H1 (cell line): ENCODE measurements at regions not wholly inside any gene's neighbourhood (a gene's known extent, or its start where the extent isn't known, plus 50 kb on each side); places are given as distances from the start of the nearest gene placed in this dataset.

Source experiments
- CTCF ChIA-PET: fragments of 300-600 bp; sonication (Branson Sonifier 250); formaldehyde crosslinking; loops from one replicate; lab custom pipeline; 2021; ENCODE audit not compliant: partially characterized antibody; lab: Charles Lee
- POLR2A ChIA-PET: fragments of 300-600 bp; sonication (Branson Sonifier 250); formaldehyde crosslinking; loops from one replicate; lab custom pipeline; 2021; ENCODE audit warnings: inconsistent platforms; ENCODE audit not compliant: partially characterized antibody; lab: Charles Lee
- DNase-seq, 2 experiments: peaks; one replicate each; pipeline versions ENCODE4 v3.0.0 to v3.0.0-alpha.2; 2010 to 2022; ENCODE audit warnings: low spot score in 2 of 2, low read depth in 1 of 2, mixed read lengths in 1 of 2
- FAIRE-seq: peaks from 2 replicates; lab custom pipeline; 2011; peaks lifted over from hg19 to GRCh38; lab: Jason Lieb, UNC
- H2AFZ ChIP-seq: 2 replicates; pipeline ENCODE4 v1.8.1; 2012; ENCODE audit warnings: low read length, inconsistent platforms
- H2AK5ac ChIP-seq: 2 replicates; pipeline ENCODE4 v1.6.1; 2013; ENCODE audit warnings: low read depth, low read length
- H2BK120ac ChIP-seq: replicated peaks from 2 replicates; pipeline ENCODE3; 2013; ENCODE audit warnings: low read depth, low read length, inconsistent platforms
- H2BK12ac ChIP-seq: 2 replicates; pipeline ENCODE4 v1.6.1; 2013; ENCODE audit warnings: low read depth, low read length
- H2BK15ac ChIP-seq: 2 replicates; pipeline ENCODE4 v1.6.1; 2013; ENCODE audit warnings: low read length
- H2BK20ac ChIP-seq: 2 replicates; pipeline ENCODE4 v1.6.1; 2013; ENCODE audit warnings: low read length
- H2BK5ac ChIP-seq: 2 replicates; pipeline ENCODE4 v1.6.1; 2013; ENCODE audit warnings: low read depth, low read length
- H3K14ac ChIP-seq: 2 replicates; pipeline ENCODE4 v1.6.1; 2013; ENCODE audit warnings: inconsistent platforms; ENCODE audit not compliant: insufficient read length
- H3K18ac ChIP-seq: 2 replicates; pipeline ENCODE4 v1.6.1; 2013; ENCODE audit warnings: low read length; ENCODE audit errors: extremely low read depth
- H3K23ac ChIP-seq: 2 replicates; pipeline ENCODE4 v1.6.1; 2013; ENCODE audit warnings: inconsistent platforms; ENCODE audit not compliant: insufficient read length
- H3K23me2 ChIP-seq: 2 replicates; pipeline ENCODE4 v1.6.1; 2013; ENCODE audit warnings: low read depth, low read length
- H3K27ac ChIP-seq: 2 replicates; pipeline ENCODE4 v1.6.1; 2011; ENCODE audit warnings: low read depth, low read length, inconsistent platforms
- H3K27me3 ChIP-seq, 4 experiments: replicated peaks in 1 of 4; 1 replicate in 1 of 4; 2 replicates in 3 of 4; pipeline versions ENCODE4 v1.6.1 to v1.8.1; 2011 to 2013; ENCODE audit warnings: low read length in 3 of 4, mild to moderate bottlenecking in 3 of 4, inconsistent platforms in 2 of 4, mixed read lengths in 2 of 4, moderate library complexity in 1 of 4; ENCODE audit not compliant: control insufficient read depth in 3 of 4, insufficient read depth in 3 of 4; ENCODE audit errors: extremely low read depth in 1 of 4
- H3K36me3 ChIP-seq, 4 experiments: 2 replicates each; pipeline versions ENCODE4 v1.6.1 to v1.8.1; 2011 to 2013; ENCODE audit warnings: mild to moderate bottlenecking in 4 of 4, low read length in 3 of 4, moderate library complexity in 2 of 4, control low read depth in 1 of 4, inconsistent platforms in 1 of 4; ENCODE audit not compliant: insufficient read depth in 4 of 4, control insufficient read depth in 2 of 4
- H3K4ac ChIP-seq: replicated peaks from 2 replicates; pipeline ENCODE3; 2013; ENCODE audit warnings: low read length, low read depth, mixed read lengths, inconsistent platforms; ENCODE audit not compliant: insufficient read length
- H3K4me1 ChIP-seq, 4 experiments: replicated peaks in 1 of 4; 1 replicate in 1 of 4; 2 replicates in 3 of 4; pipeline versions ENCODE4 v1.6.1 to v1.8.1; 2011 to 2013; ENCODE audit warnings: low read length in 3 of 4, inconsistent platforms in 2 of 4, mixed read lengths in 1 of 4; ENCODE audit not compliant: insufficient read depth in 4 of 4, control insufficient read depth in 3 of 4
- H3K4me2 ChIP-seq, 2 experiments: 2 replicates each; pipeline versions ENCODE4 v1.6.1 to v1.8.1; 2011 to 2013; ENCODE audit warnings: low read depth in 2 of 2, low read length in 2 of 2, control low read depth in 1 of 2, inconsistent platforms in 1 of 2, mild to moderate bottlenecking in 1 of 2; ENCODE audit not compliant: insufficient read depth in 1 of 2
- H3K4me3 ChIP-seq, 4 experiments: fragments of 200-600, 300-600 bp in 1 of 4; sonication (generic), shearing (Covaris generic), sonication (Bioruptor Twin) in 1 of 4; 2 replicates each; pipeline versions ENCODE4 v1.5.1 to v1.8.1; 2011 to 2016; ENCODE audit warnings: low read length in 4 of 4, low read depth in 3 of 4, control low read depth in 2 of 4, inconsistent platforms in 2 of 4, mild to moderate bottlenecking in 2 of 4, mixed read lengths in 1 of 4, moderate library complexity in 1 of 4; ENCODE audit not compliant: insufficient read depth in 2 of 4; ENCODE audit errors: extremely low read depth in 1 of 4
- H3K56ac ChIP-seq: replicated peaks from 2 replicates; pipeline ENCODE3; 2013; ENCODE audit warnings: low read depth, mild to moderate bottlenecking, mixed read lengths, low read length, inconsistent platforms; ENCODE audit not compliant: insufficient read length
- H3K79me1 ChIP-seq: 2 replicates; pipeline ENCODE4 v1.6.1; 2013; ENCODE audit warnings: low read depth, low read length, control low read depth
- H3K79me2 ChIP-seq, 2 experiments: 2 replicates each; pipeline versions ENCODE4 v1.6.1 to v1.8.1; 2012 to 2013; ENCODE audit warnings: low read length in 2 of 2, mild to moderate bottlenecking in 2 of 2, inconsistent platforms in 1 of 2; ENCODE audit not compliant: insufficient read depth in 2 of 2, control insufficient read depth in 1 of 2
- H3K9ac ChIP-seq, 4 experiments: replicated peaks in 1 of 4; 1 replicate in 1 of 4; 2 replicates in 3 of 4; pipeline versions ENCODE4 v1.6.1 to v1.8.1; 2011 to 2013; ENCODE audit warnings: low read depth in 3 of 4, low read length in 3 of 4, control low read depth in 2 of 4, mild to moderate bottlenecking in 2 of 4, moderate library complexity in 2 of 4, inconsistent platforms in 1 of 4; ENCODE audit errors: extremely low read depth in 1 of 4
- H3K9me3 ChIP-seq, 2 experiments: 2 replicates each; pipeline versions ENCODE4 v1.6.1 to v1.8.1; 2012 to 2013; ENCODE audit warnings: mild to moderate bottlenecking in 2 of 2, moderate library complexity in 2 of 2, control low read depth in 1 of 2, inconsistent platforms in 1 of 2, low read depth in 1 of 2, low read length in 1 of 2, mixed read lengths in 1 of 2; ENCODE audit not compliant: insufficient read depth in 2 of 2
- H4K20me1 ChIP-seq, 2 experiments: replicated peaks in 1 of 2; 2 replicates each; pipeline versions ENCODE3 to v1.8.1; 2011 to 2013; ENCODE audit warnings: inconsistent platforms in 2 of 2, low read length in 2 of 2, mild to moderate bottlenecking in 1 of 2; ENCODE audit not compliant: insufficient read depth in 2 of 2, control insufficient read depth in 1 of 2
- H4K5ac ChIP-seq: 2 replicates; pipeline ENCODE4 v1.6.1; 2013; ENCODE audit warnings: low read length, low read depth, mixed read lengths, inconsistent platforms; ENCODE audit not compliant: insufficient read length
- H4K8ac ChIP-seq: 2 replicates; pipeline ENCODE4 v1.8.0; 2013; ENCODE audit warnings: mild to moderate bottlenecking, moderate library complexity, low read length, inconsistent platforms; ENCODE audit not compliant: insufficient read depth; ENCODE audit errors: extremely low read depth
- H4K91ac ChIP-seq: replicated peaks from 2 replicates; pipeline ENCODE3; 2013; ENCODE audit warnings: low read length, mixed read lengths, inconsistent platforms; ENCODE audit not compliant: insufficient read length
- BRCA1 ChIP-seq: IDR thresholded peaks from 2 replicates; pipeline ENCODE4 v1.6.1; 2012; ENCODE audit warnings: low read depth, low read length, improper control_type of control experiment
- CREB1 ChIP-seq: IDR thresholded peaks from 2 replicates; pipeline ENCODE4 v1.6.1; 2012; ENCODE audit warnings: inconsistent platforms
- CTBP2 ChIP-seq: IDR thresholded peaks from 2 replicates; pipeline ENCODE4 v1.7.0; 2011; ENCODE audit warnings: borderline replicate concordance, mild to moderate bottlenecking, moderate library complexity, mixed read lengths, low read length; ENCODE audit not compliant: insufficient read depth, insufficient read length
- EP300 ChIP-seq, 2 experiments: IDR thresholded peaks; 1 replicate in 1 of 2; 2 replicates in 1 of 2; pipeline ENCODE4 v1.6.1; 2011 to 2012; ENCODE audit warnings: low read depth in 2 of 2, low read length in 2 of 2, mild to moderate bottlenecking in 2 of 2, borderline replicate concordance in 1 of 2, inconsistent platforms in 1 of 2, moderate library complexity in 1 of 2
- GABPA ChIP-seq: IDR thresholded peaks from 2 replicates; pipeline ENCODE4 v1.6.1; 2011; ENCODE audit warnings: mild to moderate bottlenecking, low read length, moderate library complexity, borderline replicate concordance; ENCODE audit not compliant: insufficient read depth
- JUND ChIP-seq: IDR thresholded peaks from 2 replicates; pipeline ENCODE4 v1.6.1; 2011; ENCODE audit warnings: mild to moderate bottlenecking, improper control_type of control experiment, low read length
- POLR2A ChIP-seq, 2 experiments: IDR thresholded peaks; 1 replicate in 1 of 2; 2 replicates in 1 of 2; pipeline ENCODE4 v1.6.1; 2011; ENCODE audit warnings: low read depth in 2 of 2, low read length in 2 of 2, mild to moderate bottlenecking in 2 of 2; ENCODE audit errors: control extremely low read depth in 1 of 2
- SP1 ChIP-seq: IDR thresholded peaks from 2 replicates; pipeline ENCODE4 v1.6.1; 2011; ENCODE audit warnings: low read depth, low read length
- SP4 ChIP-seq: IDR thresholded peaks from 2 replicates; pipeline ENCODE4 v1.6.1; 2012; ENCODE audit warnings: low read length, inconsistent platforms
- SUZ12 ChIP-seq: fragments of 200-600 bp; sonication (generic); IDR thresholded peaks from 2 replicates; pipeline ENCODE4 v1.6.1; 2012; ENCODE audit warnings: mild to moderate bottlenecking, inconsistent platforms, low read length, moderate library complexity, mixed read lengths
- TAF7 ChIP-seq: optimal IDR thresholded peaks from 2 replicates; pipeline ENCODE3; 2011; ENCODE audit warnings: low read depth, mild to moderate bottlenecking, inconsistent platforms, low read length, moderate library complexity, borderline replicate concordance
- WGBS, 2 experiments: shearing (Covaris generic) in 1 of 2; methylation state at CpG; one replicate each; pipeline versions ENCODE4 v1.1.6 to v1.1.7; 2013 to 2015; ENCODE audit warnings: low lambda C conversion rate in 2 of 2, mixed read lengths in 2 of 2, inconsistent platforms in 1 of 2, low coverage in 1 of 2, missing lambda C conversion rate in 1 of 2; ENCODE audit not compliant: insufficient replicate concordance in 2 of 2, insufficient coverage in 1 of 2, insufficient read length in 1 of 2; ENCODE audit errors: extremely low coverage in 1 of 2, missing lambda C conversion rate in 1 of 2; 5-methylcytosine and 5-hydroxymethylcytosine counted together

- Histone ChIP-seq H3K27ac (no peak overlapping the region), H3K27me3 (no peaks in the 10 kb centered on the region), H3K79me2 (no peaks in the 10 kb centered on the region), H3K14ac (no peak overlapping the region), H2BK120ac (no peak overlapping the region), H3K23ac (no peak overlapping the region), H3K18ac (no peak overlapping the region), H3K79me1 (no peaks in the 10 kb centered on the region), H4K5ac (no peak overlapping the region), H4K20me1 (no peaks in the 10 kb centered on the region), H2BK20ac (no peak overlapping the region), H3K4me2 (no peak overlapping the region), H3K56ac (no peak overlapping the region), H2AFZ (no peak overlapping the region), H3K36me3 (no peaks in the 10 kb centered on the region), H3K9me3 (no peaks in the 10 kb centered on the region), H3K4me1 (no peaks in the 10 kb centered on the region), H3K4me3 (no peak overlapping the region), H2BK15ac (no peak overlapping the region), H3K4ac (no peak overlapping the region), H3K23me2 (no peaks in the 10 kb centered on the region), H4K8ac (no peak overlapping the region), H3K9ac (no peak overlapping the region), H2AK5ac (no peak overlapping the region), H4K91ac (no peak overlapping the region), H2BK12ac (no peak overlapping the region), H2BK5ac (no peak overlapping the region)
- no peak for TF ChIP-seq TAF7
- TF ChIP-seq SUZ12: no peak
- TF ChIP-seq EP300 (IDR thresholded peaks at IDR 0.05; ENCODE audit: borderline replicate concordance in 1 of 2, low read depth in 2 of 2, low read length in 2 of 2): no peak
- no peak for TF ChIP-seq SP4
- no peak for TF ChIP-seq GABPA
- TF ChIP-seq BRCA1: no peak
- no peak for TF ChIP-seq JUND
- TF ChIP-seq POLR2A (IDR thresholded peaks at IDR 0.05; ENCODE audit: control extremely low read depth in 1 of 2, low read depth in 2 of 2, low read length in 2 of 2): no peak
- no peak for TF ChIP-seq CREB1
- no peak for TF ChIP-seq SP1
- TF ChIP-seq CTBP2: no peak
- DNase-seq (no peak), FAIRE-seq (no peak)
- 85% methylated on average over 1 of the region's 1 CpG; no CpG with 5 or more reads in 1 of the 2 experiments for WGBS, 2 experiments
- ChIA-PET CTCF (interaction anchor here (0.6 to 1.1 kb wide), 3 partner anchors 206 to 589 kb away, joined by 3 to 5 read pairs (median 3); no protein-coding TSS in a partner anchor), POLR2A (no interaction called here)
Observed at GRCh38 chr1:98113811-98114210, 193.0 kb upstream of the DPYD start.
